ENCODE measurements at regions not wholly inside any gene's neighbourhood (a gene's known extent, or its start where the extent isn't known, plus 50 kb on each side); places are given as distances from the start of the nearest gene placed in this dataset.
A peak's percentile ranks its signal among the peaks of the same experiment; 100 is the strongest.
"Not testable (repeated sequence)": the region's sequence is repeated elsewhere in the genome, so short reads cannot be mapped to it uniquely, and the experiment has no call there.

DNA sequence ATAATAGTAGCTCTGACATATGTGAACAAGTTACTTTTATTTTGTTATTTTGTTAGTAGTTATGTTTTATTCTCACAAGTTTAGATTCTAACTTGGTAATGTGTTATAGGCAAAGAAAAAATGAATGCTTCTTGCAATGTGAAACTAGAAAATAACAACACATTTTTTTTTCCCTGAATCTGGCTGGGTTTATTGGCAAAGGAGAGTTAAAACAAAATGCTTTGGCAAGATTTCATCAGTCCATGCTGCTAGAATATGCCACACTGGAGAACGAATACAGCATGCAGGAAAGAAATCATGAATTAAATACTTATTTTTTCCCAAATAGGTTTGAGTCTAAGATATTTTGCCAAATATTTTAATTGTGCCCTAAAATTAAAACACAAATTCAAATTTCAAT is 1048.1 kb upstream of the ACO1 start:
- no peak for DNase-seq

- DNase-seq: no peak
These were observed 1047.6 kb upstream of the ACO1 start for GRCh38 chr9:31336841-31337240.

DNA sequence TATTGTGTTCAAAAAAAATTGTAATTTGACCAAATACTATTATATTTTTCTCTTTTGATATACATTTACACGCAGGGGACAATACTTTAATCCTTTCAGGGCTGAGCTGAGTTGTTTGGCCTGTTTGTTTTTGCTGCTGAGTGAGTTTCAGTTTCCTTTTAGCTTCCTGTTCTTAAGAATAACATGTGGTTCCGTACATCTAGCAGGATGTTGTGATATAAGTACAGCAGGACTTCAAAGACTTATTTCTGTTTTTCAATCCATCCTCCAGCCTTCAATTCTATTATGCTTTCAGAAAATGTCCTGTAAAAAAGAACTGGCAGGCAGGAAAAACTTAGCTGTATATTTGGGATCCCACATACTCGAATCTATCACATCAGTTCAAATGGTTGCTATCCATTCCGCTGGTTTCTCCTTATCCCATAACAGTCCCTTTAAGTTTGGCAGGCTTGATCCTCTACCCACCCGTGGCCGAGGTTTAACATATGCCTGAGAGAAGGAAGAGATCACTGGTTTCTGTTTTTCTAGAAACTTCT is 1037.3 kb upstream of the ACO1 start:
- no peak for DNase-seq

- no peak for DNase-seq
These were observed 1029.1 kb upstream of the ACO1 start for GRCh38 chr9:31355159-31355882.

GRCh38 chr9:31355965-31356364 is 1028.5 kb upstream of the ACO1 start:
- no peak for DNase-seq

- no peak for DNase-seq
These were observed 1025.4 kb upstream of the ACO1 start for GRCh38 chr9:31359071-31359470.

GRCh38 chr9:31364171-31364570 is 1020.3 kb upstream of the ACO1 start:
- DNase-seq: no peak

- no peak for DNase-seq
These were observed 1011.5 kb upstream of the ACO1 start for GRCh38 chr9:31372799-31373587.

DNA sequence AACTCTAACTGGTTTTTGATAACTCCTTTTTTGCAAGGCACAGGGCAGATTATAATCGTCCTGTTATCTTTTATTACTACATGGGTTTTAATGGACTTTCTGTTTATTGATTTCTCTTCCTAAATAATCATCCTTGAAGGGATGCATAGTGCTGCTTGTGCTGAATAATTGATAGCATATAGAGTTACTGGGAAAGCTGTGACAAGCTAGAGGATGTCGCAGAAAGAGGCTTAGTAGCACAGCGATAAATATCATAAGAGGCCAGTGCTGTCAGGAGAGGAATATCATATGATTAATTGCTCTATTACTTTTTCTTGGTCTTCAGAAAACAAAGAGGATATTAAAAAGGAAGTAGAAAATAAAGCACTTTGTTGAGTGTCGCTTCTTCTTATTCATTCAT is 1007.1 kb upstream of the ACO1 start:
- DNase-seq: no peak

- DNase-seq: no peak
These were observed 995.8 kb upstream of the ACO1 start for GRCh38 chr9:31388660-31389059.

DNA sequence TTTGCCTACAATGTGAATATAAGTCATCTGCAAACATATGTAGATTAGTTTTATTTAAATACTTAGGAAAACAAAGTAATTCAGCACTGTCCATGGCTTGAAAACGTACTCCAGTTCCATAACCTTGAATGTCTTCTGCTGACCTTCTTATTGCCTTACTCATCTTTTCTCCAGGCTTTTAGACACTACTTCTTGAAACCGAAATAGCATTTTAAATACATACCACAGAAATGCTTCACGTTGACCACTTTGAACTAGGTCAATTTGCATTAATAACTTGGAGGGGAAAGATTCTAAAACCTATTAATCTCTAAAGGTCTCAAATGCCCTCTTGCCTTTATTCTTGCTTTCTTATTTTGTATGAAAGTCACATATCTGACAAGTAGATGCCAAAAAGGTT is 995.4 kb upstream of the ACO1 start:
- DNase-seq: no peak

GRCh38 chr9:31390403-31391025 is 993.9 kb upstream of the ACO1 start:
- peak; percentile 4 for DNase-seq

DNA sequence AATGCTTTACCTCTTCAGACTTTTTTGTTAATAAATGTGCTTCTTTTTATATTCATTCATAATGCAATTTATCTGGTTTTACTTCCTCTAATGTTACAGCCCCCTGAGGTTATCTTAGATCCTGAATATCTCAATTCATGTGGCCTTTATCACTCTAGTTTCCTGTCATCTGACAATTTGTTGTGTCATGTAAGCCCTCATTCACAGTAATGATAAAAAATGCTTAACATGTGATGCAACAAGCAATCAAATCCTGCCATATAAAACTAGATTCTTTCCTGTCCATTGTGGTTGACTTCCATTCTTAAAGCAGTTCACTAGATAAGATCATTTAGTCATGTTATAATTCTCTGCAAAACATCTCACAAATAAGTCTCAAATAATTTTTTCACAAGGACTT is 991.2 kb upstream of the ACO1 start:
- no peak for DNase-seq

DNA sequence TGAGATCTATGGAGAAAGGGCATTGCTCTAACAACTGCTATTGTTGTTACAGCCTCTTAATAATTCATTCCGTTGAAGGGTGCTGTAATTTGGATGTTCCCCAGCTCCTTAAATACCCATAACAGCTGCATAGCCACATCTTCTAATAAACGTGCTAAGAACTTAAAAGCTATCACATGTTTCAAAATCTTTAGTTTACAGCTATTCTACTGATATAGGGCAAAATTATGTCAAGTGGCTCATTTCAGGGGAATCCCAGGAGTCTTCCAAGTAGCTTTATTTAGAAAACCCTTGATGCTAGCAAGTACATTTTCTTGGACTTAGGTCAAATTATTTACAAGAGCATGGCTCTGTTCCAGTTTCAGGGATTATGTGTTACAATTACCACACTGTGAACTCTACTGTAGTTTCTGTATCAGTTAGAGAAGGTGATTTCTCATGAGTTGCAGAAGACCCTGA is 990.4 kb upstream of the ACO1 start:
- DNase-seq: no peak

DNA sequence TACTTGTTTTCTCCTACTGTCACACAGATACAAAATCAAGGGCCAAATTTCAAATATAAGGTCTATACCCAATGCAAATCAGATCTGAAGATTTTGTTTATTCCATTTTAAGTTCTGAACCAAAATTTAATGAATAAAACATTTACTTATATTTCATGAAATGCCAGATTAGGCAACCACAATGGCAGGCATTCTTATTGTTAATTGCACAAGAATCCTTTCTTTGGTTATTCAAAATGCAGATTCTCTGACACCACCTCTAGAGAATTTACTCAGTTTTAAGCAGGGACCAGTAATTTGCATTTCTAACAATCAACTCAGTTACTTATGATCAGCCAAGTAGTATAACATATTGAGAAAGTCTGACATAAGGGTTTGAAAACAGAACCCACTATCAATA is 972.4 kb upstream of the ACO1 start:
- DNase-seq: no peak

DNA sequence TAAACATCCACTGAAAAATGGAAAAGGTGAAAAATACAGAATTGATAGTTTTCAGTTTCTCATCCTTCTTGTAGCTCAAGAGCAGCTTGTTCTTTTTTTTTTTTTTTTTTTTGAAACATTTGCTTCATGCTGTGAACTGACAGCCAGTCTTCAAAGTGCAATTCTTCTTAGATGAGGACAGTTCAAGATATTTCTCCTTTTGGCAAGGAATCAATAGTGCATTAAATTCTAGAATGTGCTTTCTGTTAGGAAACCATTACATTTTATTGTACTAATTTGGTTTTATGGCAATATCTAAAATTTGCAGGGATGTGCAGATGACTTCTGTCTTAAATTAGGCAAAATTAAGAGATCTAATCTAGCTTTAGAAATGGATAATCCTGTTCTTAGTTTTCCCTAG is 969.3 kb upstream of the ACO1 start:
- no peak for DNase-seq

DNA sequence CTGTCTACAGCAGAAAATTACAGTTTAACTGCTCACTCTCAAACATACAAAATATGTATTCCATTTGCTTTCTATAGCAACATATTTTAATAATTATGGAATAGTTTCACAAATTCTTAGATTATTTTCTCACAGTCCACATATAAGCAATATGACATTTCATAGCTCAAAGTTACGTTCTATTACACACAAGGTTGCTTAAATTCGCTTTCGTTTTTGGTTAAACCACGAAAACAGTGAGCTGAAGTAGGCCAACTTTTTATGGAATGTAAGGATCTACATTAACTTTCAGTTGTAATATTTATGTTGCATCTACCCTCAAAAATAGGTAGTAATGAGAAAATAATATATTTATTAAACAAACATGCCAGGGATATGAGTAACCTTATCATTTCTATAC is 966.0 kb upstream of the ACO1 start:
- DNase-seq: no peak

DNA sequence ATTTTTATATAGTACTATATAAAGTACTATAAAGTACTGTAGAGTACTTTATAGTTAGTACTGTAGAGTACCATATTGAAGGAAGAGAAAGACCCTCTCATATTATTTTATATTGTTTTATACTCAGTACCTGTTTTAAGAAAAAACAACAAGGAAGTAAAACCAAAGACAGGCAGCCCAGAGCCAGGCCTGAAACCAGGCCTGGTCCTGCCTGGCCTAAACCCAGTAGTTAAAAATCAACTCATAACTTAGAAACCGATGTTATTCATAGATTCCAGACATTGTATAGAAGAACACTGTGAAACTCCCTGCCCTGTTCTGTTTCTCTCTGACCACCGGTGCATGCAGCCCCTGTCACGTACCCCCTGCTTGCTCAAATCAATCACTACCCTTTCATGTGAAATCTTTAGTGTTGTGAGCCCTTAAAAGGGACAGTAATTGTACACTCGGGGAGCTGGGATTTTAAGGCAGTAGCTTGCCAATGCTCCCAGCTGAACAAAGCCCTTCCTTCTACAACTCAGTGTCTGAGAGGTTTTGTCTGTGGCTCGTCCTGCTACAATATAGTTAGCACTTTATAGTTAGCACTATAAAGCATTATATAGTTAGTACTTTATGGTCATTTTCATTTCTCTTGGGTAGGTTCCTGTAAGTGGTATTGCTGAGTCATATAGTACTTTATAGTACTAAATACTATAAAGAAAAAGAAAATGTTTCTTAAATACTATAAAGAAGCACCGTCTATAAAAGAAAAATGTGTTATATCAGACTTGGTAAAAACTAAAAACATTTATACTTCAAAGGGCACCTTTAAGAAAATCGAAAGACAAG is 940.6 kb upstream of the ACO1 start:
- not testable (repeated sequence) for DNase-seq

- no peak for DNase-seq
These were observed 939.1 kb upstream of the ACO1 start for GRCh38 chr9:31445357-31445756.

DNA sequence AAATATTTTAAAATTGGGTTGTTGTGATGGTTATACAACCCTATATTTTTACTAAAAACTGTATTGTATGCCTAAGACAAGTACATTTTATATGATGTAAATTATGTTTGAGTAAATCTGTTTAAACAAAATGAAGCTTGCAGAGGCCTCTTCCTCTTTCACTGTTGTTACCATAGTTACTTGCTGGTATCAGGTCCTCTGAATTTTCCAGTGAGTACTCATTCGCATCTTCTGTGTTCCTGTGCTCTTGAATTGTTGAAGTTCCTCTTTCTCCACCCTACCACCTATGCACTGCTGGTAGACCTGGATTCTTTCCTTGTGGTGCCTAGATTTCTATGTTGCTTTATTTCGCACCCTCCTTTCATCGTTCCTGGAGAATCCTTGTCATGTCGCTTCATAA is 938.5 kb upstream of the ACO1 start:
- no peak for DNase-seq

GRCh38 chr9:31467075-31467474 is 917.4 kb upstream of the ACO1 start:
- no peak for DNase-seq

- DNase-seq: no peak
These were observed 914.4 kb upstream of the ACO1 start for GRCh38 chr9:31470051-31470450.

DNA sequence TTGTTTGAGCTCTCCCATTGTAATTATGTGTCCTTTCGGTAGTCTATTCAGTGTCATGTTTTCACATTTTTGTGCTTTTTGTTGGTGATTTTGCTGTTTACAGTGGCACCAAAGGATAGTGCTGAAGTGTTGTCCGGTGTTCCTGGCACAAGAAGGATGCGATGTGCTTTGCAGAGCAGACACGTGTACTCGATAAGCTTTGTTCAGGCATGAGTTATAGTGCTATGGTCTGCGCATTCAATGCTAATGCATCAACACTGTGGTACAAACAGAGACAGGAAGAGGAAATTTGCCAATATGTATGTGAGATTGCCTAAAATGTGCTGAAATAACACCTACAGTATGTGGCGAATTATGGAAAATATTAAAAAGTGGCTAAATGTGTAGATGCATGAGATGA is 913.4 kb upstream of the ACO1 start:
- no peak for DNase-seq
